GM12878 (cell line): ENCODE measurements at regions not wholly inside any gene's neighbourhood (a gene's known extent, or its start where the extent isn't known, plus 50 kb on each side); places are given as distances from the start of the nearest gene placed in this dataset.

Source experiments
- ATAC-seq: fragments of 200-7000 bp; cut with Tn5 transposase; 3 replicates; pipeline ENCODE4 v1.9.1; 2020; ENCODE audit warnings: mild to moderate bottlenecking, moderate library complexity
- BruUV-seq: library from RNA; stranded (reverse); fragments of 400-500 nt; replicated peaks from 2 replicates; lab custom pipeline; 2021; lab: Mats Ljungman, UMichigan
- CTCF ChIA-PET: fragments of 300-600 bp; sonication (Branson Sonifier 250); formaldehyde crosslinking; extraction: SDS; loops from one replicate; lab custom pipeline; 2021; ENCODE audit warnings: inconsistent platforms; lab: Yijun Ruan, JAX
- POLR2A ChIA-PET: fragments of 350-600 bp; formaldehyde crosslinking; extraction: SDS; loops from one replicate; lab custom pipeline; 2021; ENCODE audit warnings: inconsistent platforms; lab: Charles Lee
- RAD21 ChIA-PET: fragments of 300-600 bp; sonication (Branson Sonifier 250); formaldehyde crosslinking; loops from one replicate; lab custom pipeline; 2023; ENCODE audit warnings: antibody characterized with exemption; ENCODE audit not compliant: unreplicated experiment; lab: Charles Lee
- SMC1A ChIA-PET: fragments of 300-600 bp; sonication (Branson Sonifier 250); formaldehyde crosslinking; loops from one replicate; lab custom pipeline; 2023; ENCODE audit not compliant: unreplicated experiment, uncharacterized antibody; lab: Charles Lee
- DNase-seq: peaks from one replicate; pipeline ENCODE4 v3.0.0-alpha.2; 2011; ENCODE audit warnings: low read depth, low spot score
- FAIRE-seq: peaks from 3 replicates; lab custom pipeline; 2011; peaks lifted over from hg19 to GRCh38; lab: Jason Lieb, UNC
- H2AFZ ChIP-seq: 2 replicates; pipeline ENCODE4 v1.6.0; 2011; ENCODE audit warnings: low read depth, low read length, control low read depth; ENCODE audit not compliant: control insufficient read depth
- H3K27ac ChIP-seq: 2 replicates; pipeline ENCODE4 v1.5.1; 2011; ENCODE audit warnings: control low read depth; ENCODE audit not compliant: control insufficient read depth, insufficient read depth
- H3K27me3 ChIP-seq, 2 experiments: replicated peaks in 1 of 2; 2 replicates each; pipeline versions ENCODE4 v1.6.0 to v1.6.1; 2011; ENCODE audit warnings: low read length in 1 of 2; ENCODE audit not compliant: control insufficient read depth in 2 of 2, insufficient read depth in 2 of 2
- H3K36me3 ChIP-seq, 2 experiments: 2 replicates each; pipeline ENCODE4 v1.5.1; 2011; ENCODE audit warnings: low read length in 1 of 2; ENCODE audit not compliant: control insufficient read depth in 2 of 2, insufficient read depth in 2 of 2
- H3K4me1 ChIP-seq: 2 replicates; pipeline ENCODE4 v1.6.1; 2011; ENCODE audit warnings: mild to moderate bottlenecking, low read length, moderate library complexity, mixed read lengths; ENCODE audit not compliant: control insufficient read depth, insufficient read depth
- H3K4me2 ChIP-seq: 2 replicates; pipeline ENCODE4 v1.6.0; 2011; ENCODE audit warnings: control low read depth; ENCODE audit not compliant: control insufficient read depth, insufficient read depth
- H3K4me3 ChIP-seq: fragments of 200-600 bp; sonication (generic); 2 replicates; pipeline ENCODE4 v1.5.1; 2016
- H3K79me2 ChIP-seq: 2 replicates; pipeline ENCODE4 v1.6.0; 2011; ENCODE audit warnings: low read length; ENCODE audit not compliant: control insufficient read depth, insufficient read depth
- H3K9ac ChIP-seq: 2 replicates; pipeline ENCODE4 v1.8.0; 2011; ENCODE audit warnings: low read length, control low read depth, mixed read lengths; ENCODE audit not compliant: control insufficient read depth, insufficient read depth
- H3K9me3 ChIP-seq: replicated peaks from 3 replicates; pipeline ENCODE4 v1.5.1; 2011; ENCODE audit warnings: mild to moderate bottlenecking, low read length; ENCODE audit not compliant: control insufficient read depth, insufficient read depth
- H4K20me1 ChIP-seq: 2 replicates; pipeline ENCODE4 v1.6.0; 2011; ENCODE audit not compliant: control insufficient read depth, insufficient read depth
- CBX5 ChIP-seq: sonication (generic); IDR thresholded peaks from 2 replicates; pipeline ENCODE4 v1.6.1; 2016; ENCODE audit warnings: low read depth, moderate library complexity, mild to moderate bottlenecking, inconsistent platforms
- EP300 ChIP-seq, 2 experiments: fragments of 150-350 bp in 1 of 2; IDR thresholded peaks; 2 replicates each; pipeline ENCODE4 v1.6.1; 2011 to 2012; ENCODE audit warnings: low read depth in 2 of 2, low read length in 2 of 2, borderline replicate concordance in 1 of 2, improper control_type of control experiment in 1 of 2, inconsistent platforms in 1 of 2; ENCODE audit not compliant: control insufficient read depth in 1 of 2
- HDAC6 ChIP-seq: fragments of 200-600 bp; sonication (generic); IDR thresholded peaks from one replicate; pipeline ENCODE4 v1.8.0; 2017; ENCODE audit warnings: antibody characterized with exemption; ENCODE audit not compliant: unreplicated experiment
- KAT2A ChIP-seq: conservative IDR thresholded peaks from 2 replicates; pipeline ENCODE4 v1.6.1; 2011; ENCODE audit warnings: low read depth, low read length; ENCODE audit not compliant: control insufficient read depth
- SMAD1 ChIP-seq: fragments of 450-650 bp; IDR thresholded peaks from 2 replicates; pipeline ENCODE4 v1.6.1; 2018; ENCODE audit warnings: mild to moderate bottlenecking, low read depth; ENCODE audit not compliant: partially characterized antibody
- SMC3 ChIP-seq: IDR thresholded peaks from 2 replicates; pipeline ENCODE4 v1.6.1; 2011; ENCODE audit warnings: low read length, improper control_type of control experiment, borderline replicate concordance
- ZBED1 ChIP-seq: IDR thresholded peaks from 2 replicates; pipeline ENCODE4 v1.6.1; 2016; ENCODE audit warnings: borderline replicate concordance
- WGBS: methylation state at CpG from one replicate; pipeline ENCODE4 v1.1.6; 2016; ENCODE audit warnings: low lambda C conversion rate; ENCODE audit not compliant: insufficient replicate concordance, insufficient coverage; ENCODE audit errors: missing lambda C conversion rate; 5-methylcytosine and 5-hydroxymethylcytosine counted together
- in situ Hi-C: fragments of 300-500 bp; cut with MboI; formaldehyde crosslinking; loops from 9 replicates; pipeline ENCODE4 v1.14.3; 2018; ENCODE audit warnings: mixed read lengths
- intact Hi-C: fragments of 100-400 bp; cut with micrococcal nuclease; formaldehyde crosslinking; loops from one replicate; pipeline ENCODE4 v1.14.2; 2022; ENCODE audit not compliant: unreplicated experiment
- TF ChIP-seq, protein P1 (sequence below): IDR thresholded peaks from 2 replicates; pipeline ENCODE4 v1.6.1; 2012; ENCODE audit warnings: low read length, inconsistent platforms

DNA sequence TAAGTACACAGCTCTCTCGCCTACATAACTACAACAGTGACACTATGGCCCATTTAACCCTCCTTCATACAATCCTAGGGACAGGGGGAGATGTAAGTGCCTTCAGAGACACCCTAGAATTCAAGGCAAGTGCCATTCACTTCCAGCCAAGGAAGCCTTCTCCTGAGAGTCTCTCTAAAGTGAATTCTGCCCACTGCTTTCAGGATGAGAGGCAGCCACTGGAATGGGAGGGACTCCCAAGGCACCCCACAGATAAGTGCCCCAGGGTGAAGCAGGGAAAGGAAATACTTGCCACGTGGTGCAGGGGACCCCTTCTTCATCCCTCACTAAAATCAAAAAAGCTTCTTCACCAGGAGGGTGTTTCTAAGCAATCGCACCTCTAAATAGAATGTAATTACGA lies 283.7 kb downstream of the ZNF608 start:
- 0 out of 4 replicates have a peak, but pooled peaks cover 0 to 1% of the 10 kb centered on the region in 2 experiments for H3K27me3 ChIP-seq
- H4K20me1 ChIP-seq = no peaks in the 10 kb centered on the region
- no peaks in the 10 kb centered on the region for H3K4me1 ChIP-seq
- H3K9me3 ChIP-seq = peaks cover 8% of the 10 kb centered on the region; the same call in 2 of the 3 replicates
- H3K4me3 ChIP-seq = no peak overlapping the region
- TF ChIP-seq, protein P1, sequence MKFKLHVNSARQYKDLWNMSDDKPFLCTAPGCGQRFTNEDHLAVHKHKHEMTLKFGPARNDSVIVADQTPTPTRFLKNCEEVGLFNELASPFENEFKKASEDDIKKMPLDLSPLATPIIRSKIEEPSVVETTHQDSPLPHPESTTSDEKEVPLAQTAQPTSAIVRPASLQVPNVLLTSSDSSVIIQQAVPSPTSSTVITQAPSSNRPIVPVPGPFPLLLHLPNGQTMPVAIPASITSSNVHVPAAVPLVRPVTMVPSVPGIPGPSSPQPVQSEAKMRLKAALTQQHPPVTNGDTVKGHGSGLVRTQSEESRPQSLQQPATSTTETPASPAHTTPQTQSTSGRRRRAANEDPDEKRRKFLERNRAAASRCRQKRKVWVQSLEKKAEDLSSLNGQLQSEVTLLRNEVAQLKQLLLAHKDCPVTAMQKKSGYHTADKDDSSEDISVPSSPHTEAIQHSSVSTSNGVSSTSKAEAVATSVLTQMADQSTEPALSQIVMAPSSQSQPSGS = no peak
- no peak for TF ChIP-seq CBX5
- no peak for TF ChIP-seq SMC3
- no peak for TF ChIP-seq SMAD1
- TF ChIP-seq HDAC6 = no peak
- no peak for TF ChIP-seq KAT2A
- TF ChIP-seq ZBED1 = no peak
- TF ChIP-seq EP300 (IDR thresholded peaks at IDR 0.05; ENCODE audit: borderline replicate concordance in 1 of 2, control insufficient read depth in 1 of 2, low read depth in 2 of 2, low read length in 2 of 2) = no peak
- TF ChIP-seq, all 136 proteins: peak for 0
- ChIA-PET SMC1A (no interaction called here), CTCF (no interaction called here), POLR2A (no interaction called here), RAD21 (no interaction called here)
- H3K4me2 ChIP-seq = no peak overlapping the region
- H2AFZ ChIP-seq = no peak overlapping the region
- no peak overlapping the region for H3K27ac ChIP-seq
- no peaks in the 10 kb centered on the region for H3K79me2 ChIP-seq
- no peak for ATAC-seq
- no peak for DNase-seq
- in situ Hi-C loops = no loop called here
- no TSS peak for BruUV-seq
- no peaks in the 10 kb centered on the region for H3K36me3 ChIP-seq
- no peak overlapping the region for H3K9ac ChIP-seq
- WGBS = 55% methylated on average over 4 of the region's 4 CpGs
- intact Hi-C loops = no loop called here
- FAIRE-seq = no peak
